ENCODE measurements at regions not wholly inside any gene's neighbourhood (a gene's known extent, or its start where the extent isn't known, plus 50 kb on each side); places are given as distances from the start of the nearest gene placed in this dataset.

DNA sequence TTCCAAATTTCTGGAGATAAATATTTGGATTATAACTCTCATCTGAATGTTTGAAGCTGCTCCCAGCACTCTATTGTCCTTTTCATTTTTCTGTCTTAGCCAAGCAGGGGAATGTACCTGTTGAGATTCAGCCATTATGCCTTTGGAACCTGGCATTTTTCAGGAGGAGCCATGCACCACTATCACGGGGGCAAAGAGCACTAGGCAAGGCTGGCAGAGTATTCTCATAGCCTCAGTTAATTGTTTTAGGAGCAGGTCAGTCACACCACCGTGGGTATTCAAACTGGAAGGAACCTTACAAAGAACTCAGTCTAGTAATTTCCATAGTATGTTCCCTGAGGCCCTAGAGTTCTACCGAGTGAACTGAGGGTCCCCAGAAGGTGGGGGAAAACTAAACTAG lies 348.9 kb downstream of the TMEM114 start:
- TF ChIP-seq ZFP3 (tag by site-specific recombination; IDR thresholded peaks at IDR 0.05; ENCODE audit: low read depth) (no peak), ZNF596 (tag by site-specific recombination; IDR thresholded peaks at IDR 0.05) (no peak), ZNF580 (tag by site-specific recombination; IDR thresholded peaks at IDR 0.05) (no peak), ZNF76 (tag by site-specific recombination; IDR thresholded peaks at IDR 0.05; ENCODE audit: borderline replicate concordance, low read depth) (no peak), ZNF514 (tag by site-specific recombination; IDR thresholded peaks at IDR 0.05) (no peak)
- TF ChIP-seq, protein P1, sequence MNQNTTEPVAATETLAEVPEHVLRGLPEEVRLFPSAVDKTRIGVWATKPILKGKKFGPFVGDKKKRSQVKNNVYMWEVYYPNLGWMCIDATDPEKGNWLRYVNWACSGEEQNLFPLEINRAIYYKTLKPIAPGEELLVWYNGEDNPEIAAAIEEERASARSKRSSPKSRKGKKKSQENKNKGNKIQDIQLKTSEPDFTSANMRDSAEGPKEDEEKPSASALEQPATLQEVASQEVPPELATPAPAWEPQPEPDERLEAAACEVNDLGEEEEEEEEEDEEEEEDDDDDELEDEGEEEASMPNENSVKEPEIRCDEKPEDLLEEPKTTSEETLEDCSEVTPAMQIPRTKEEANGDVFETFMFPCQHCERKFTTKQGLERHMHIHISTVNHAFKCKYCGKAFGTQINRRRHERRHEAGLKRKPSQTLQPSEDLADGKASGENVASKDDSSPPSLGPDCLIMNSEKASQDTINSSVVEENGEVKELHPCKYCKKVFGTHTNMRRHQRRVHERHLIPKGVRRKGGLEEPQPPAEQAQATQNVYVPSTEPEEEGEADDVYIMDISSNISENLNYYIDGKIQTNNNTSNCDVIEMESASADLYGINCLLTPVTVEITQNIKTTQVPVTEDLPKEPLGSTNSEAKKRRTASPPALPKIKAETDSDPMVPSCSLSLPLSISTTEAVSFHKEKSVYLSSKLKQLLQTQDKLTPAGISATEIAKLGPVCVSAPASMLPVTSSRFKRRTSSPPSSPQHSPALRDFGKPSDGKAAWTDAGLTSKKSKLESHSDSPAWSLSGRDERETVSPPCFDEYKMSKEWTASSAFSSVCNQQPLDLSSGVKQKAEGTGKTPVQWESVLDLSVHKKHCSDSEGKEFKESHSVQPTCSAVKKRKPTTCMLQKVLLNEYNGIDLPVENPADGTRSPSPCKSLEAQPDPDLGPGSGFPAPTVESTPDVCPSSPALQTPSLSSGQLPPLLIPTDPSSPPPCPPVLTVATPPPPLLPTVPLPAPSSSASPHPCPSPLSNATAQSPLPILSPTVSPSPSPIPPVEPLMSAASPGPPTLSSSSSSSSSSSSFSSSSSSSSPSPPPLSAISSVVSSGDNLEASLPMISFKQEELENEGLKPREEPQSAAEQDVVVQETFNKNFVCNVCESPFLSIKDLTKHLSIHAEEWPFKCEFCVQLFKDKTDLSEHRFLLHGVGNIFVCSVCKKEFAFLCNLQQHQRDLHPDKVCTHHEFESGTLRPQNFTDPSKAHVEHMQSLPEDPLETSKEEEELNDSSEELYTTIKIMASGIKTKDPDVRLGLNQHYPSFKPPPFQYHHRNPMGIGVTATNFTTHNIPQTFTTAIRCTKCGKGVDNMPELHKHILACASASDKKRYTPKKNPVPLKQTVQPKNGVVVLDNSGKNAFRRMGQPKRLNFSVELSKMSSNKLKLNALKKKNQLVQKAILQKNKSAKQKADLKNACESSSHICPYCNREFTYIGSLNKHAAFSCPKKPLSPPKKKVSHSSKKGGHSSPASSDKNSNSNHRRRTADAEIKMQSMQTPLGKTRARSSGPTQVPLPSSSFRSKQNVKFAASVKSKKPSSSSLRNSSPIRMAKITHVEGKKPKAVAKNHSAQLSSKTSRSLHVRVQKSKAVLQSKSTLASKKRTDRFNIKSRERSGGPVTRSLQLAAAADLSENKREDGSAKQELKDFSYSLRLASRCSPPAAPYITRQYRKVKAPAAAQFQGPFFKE (tag by site-specific recombination; IDR thresholded peaks at IDR 0.05; ENCODE audit: borderline replicate concordance), result no peak
- H3K9me3 ChIP-seq (ENCODE audit: control insufficient read depth, insufficient read depth, low read depth, low read length), result no peaks in the 10 kb centered on the region
- ChIA-PET CTCF (no interaction called here), POLR2A (no interaction called here)
- H3K36me3 ChIP-seq (ENCODE audit: control insufficient read depth in 2 of 2, insufficient read depth in 1 of 2, low read length in 2 of 2), result no peaks in the 10 kb centered on the region
- H3K4me3 ChIP-seq (ENCODE audit: low read depth, low read length), result no peak overlapping the region
- H3K27ac ChIP-seq (ENCODE audit: extremely low read depth, low read depth, low read length), result no peak overlapping the region
- no peaks in the 10 kb centered on the region for H3K4me1 ChIP-seq (ENCODE audit: control insufficient read depth, insufficient read depth, low read length)

DNA sequence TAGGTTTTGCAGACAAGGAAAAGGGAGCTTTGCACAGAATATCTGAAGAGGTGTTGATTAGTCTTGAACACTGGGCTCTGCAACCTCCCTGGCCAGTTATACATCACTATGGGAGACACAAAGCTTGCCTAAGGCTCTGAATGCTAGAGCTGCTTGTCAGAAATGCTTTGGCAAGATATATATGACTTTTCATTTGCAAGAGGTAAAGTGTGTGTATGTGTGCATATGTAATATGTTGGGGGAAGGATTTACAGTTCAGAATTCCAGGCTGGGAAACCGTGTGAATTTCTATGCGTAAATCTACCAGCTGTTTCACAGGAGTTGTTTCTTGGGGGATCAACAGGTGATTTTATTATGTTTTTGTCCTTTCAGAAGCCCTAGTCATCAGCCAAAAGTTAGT lies 350.9 kb downstream of the TMEM114 start:
- CTCF ChIA-PET, result no interaction called here
- POLR2A ChIA-PET, result no interaction called here

GRCh38 chr16:8237452-8237851 lies 352.9 kb downstream of the TMEM114 start:
- no peaks in the 10 kb centered on the region for H3K4me1 ChIP-seq (ENCODE audit: control insufficient read depth, insufficient read depth, low read length)
- ChIA-PET CTCF (no interaction called here), POLR2A (no interaction called here)
- no peak overlapping the region for H3K27ac ChIP-seq (ENCODE audit: extremely low read depth, low read depth, low read length)
- no peaks in the 10 kb centered on the region for H3K9me3 ChIP-seq (ENCODE audit: control insufficient read depth, insufficient read depth, low read depth, low read length)
- TF ChIP-seq ZNF660 (tag by site-specific recombination; IDR thresholded peaks at IDR 0.05), result no peak
- TF ChIP-seq SP3 (tag by site-specific recombination; IDR thresholded peaks at IDR 0.05), result no peak
- no peak for TF ChIP-seq ZNF48 (tag by site-specific recombination; IDR thresholded peaks at IDR 0.05)
- TF ChIP-seq ZNF311 (tag by site-specific recombination; IDR thresholded peaks at IDR 0.05; ENCODE audit: borderline replicate concordance), result no peak
- TF ChIP-seq ZNF169 (tag by site-specific recombination; IDR thresholded peaks at IDR 0.05), result no peak
- TF ChIP-seq SP7 (tag by site-specific recombination; IDR thresholded peaks at IDR 0.05), result no peak
- TF ChIP-seq ZNF10 (tag by site-specific recombination; IDR thresholded peaks at IDR 0.05), result no peak
- no peak for TF ChIP-seq ZNF433 (tag by site-specific recombination; IDR thresholded peaks at IDR 0.05; ENCODE audit: low read depth)
- no peak for TF ChIP-seq ZNF2 (tag by site-specific recombination; IDR thresholded peaks at IDR 0.05)
- H3K36me3 ChIP-seq (ENCODE audit: control insufficient read depth in 2 of 2, insufficient read depth in 1 of 2, low read length in 2 of 2), result no peaks in the 10 kb centered on the region
- no peak overlapping the region for H3K4me3 ChIP-seq (ENCODE audit: low read depth, low read length)

More for the DNA sequence above, 350.9 kb downstream of the TMEM114 start:
- no peak for TF ChIP-seq ZIC2 (tag by site-specific recombination; IDR thresholded peaks at IDR 0.05)
- no peak for TF ChIP-seq ZBTB21 (tag by site-specific recombination; IDR thresholded peaks at IDR 0.05)
- no peak for TF ChIP-seq ZNF16 (tag by site-specific recombination; IDR thresholded peaks at IDR 0.05; ENCODE audit: low read depth)
- no peak for TF ChIP-seq ZNF76 (tag by site-specific recombination; IDR thresholded peaks at IDR 0.05; ENCODE audit: borderline replicate concordance, low read depth)
- TF ChIP-seq, protein P2, sequence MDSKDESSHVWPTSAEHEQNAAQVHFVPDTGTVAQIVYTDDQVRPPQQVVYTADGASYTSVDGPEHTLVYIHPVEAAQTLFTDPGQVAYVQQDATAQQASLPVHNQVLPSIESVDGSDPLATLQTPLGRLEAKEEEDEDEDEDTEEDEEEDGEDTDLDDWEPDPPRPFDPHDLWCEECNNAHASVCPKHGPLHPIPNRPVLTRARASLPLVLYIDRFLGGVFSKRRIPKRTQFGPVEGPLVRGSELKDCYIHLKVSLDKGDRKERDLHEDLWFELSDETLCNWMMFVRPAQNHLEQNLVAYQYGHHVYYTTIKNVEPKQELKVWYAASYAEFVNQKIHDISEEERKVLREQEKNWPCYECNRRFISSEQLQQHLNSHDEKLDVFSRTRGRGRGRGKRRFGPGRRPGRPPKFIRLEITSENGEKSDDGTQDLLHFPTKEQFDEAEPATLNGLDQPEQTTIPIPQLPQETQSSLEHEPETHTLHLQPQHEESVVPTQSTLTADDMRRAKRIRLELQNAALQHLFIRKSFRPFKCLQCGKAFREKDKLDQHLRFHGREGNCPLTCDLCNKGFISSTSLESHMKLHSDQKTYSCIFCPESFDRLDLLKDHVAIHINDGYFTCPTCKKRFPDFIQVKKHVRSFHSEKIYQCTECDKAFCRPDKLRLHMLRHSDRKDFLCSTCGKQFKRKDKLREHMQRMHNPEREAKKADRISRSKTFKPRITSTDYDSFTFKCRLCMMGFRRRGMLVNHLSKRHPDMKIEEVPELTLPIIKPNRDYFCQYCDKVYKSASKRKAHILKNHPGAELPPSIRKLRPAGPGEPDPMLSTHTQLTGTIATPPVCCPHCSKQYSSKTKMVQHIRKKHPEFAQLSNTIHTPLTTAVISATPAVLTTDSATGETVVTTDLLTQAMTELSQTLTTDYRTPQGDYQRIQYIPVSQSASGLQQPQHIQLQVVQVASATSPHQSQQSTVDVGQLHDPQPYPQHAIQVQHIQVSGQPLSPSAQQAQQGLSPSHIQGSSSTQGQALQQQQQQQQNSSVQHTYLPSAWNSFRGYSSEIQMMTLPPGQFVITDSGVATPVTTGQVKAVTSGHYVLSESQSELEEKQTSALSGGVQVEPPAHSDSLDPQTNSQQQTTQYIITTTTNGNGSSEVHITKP (tag by site-specific recombination; IDR thresholded peaks at IDR 0.05), result no peak
- TF ChIP-seq ZXDB (tag by site-specific recombination; IDR thresholded peaks at IDR 0.05), result no peak
- no peak for TF ChIP-seq KLF10 (tag by site-specific recombination; IDR thresholded peaks at IDR 0.05)
- no peak for TF ChIP-seq ZNF549 (tag by site-specific recombination; IDR thresholded peaks at IDR 0.05)
- TF ChIP-seq ZNF391 (tag by site-specific recombination; IDR thresholded peaks at IDR 0.05; ENCODE audit: borderline replicate concordance, low read depth), result no peak
- no peak for TF ChIP-seq ZNF555 (tag by site-specific recombination; conservative IDR thresholded peaks at IDR 0.05)
- Histone ChIP-seq H3K4me1 (ENCODE audit: control insufficient read depth, insufficient read depth, low read length) (no peaks in the 10 kb centered on the region), H3K27ac (ENCODE audit: extremely low read depth, low read depth, low read length) (no peak overlapping the region), H3K9me3 (ENCODE audit: control insufficient read depth, insufficient read depth, low read depth, low read length) (no peaks in the 10 kb centered on the region), H3K36me3 (ENCODE audit: control insufficient read depth in 2 of 2, insufficient read depth in 1 of 2, low read length in 2 of 2) (no peaks in the 10 kb centered on the region), H3K4me3 (ENCODE audit: low read depth, low read length) (no peak overlapping the region)
